ENCODE measurements at regions not wholly inside any gene's neighbourhood (a gene's known extent, or its start where the extent isn't known, plus 50 kb on each side); places are given as distances from the start of the nearest gene placed in this dataset.

GRCh38 chrX:101740642-101741041, 81.0 kb upstream of the ARMCX2 start:
- H3K27me3 Mint-ChIP-seq (ENCODE audit: insufficient read depth, low read depth, poor library complexity), result no peaks in the 10 kb centered on the region
- no peak overlapping the region for H3K27ac ChIP-seq (ENCODE audit: low read depth)
- H3K4me1 Mint-ChIP-seq, result no peaks in the 10 kb centered on the region
- H3K4me1 ChIP-seq (ENCODE audit: insufficient read depth), result no peaks in the 10 kb centered on the region
- H3K9me3 Mint-ChIP-seq, result peaks cover 6% of the 10 kb centered on the region; the same call in 2 of the 3 replicates
- ATAC-seq (no peak), DNase-seq (ENCODE audit: low spot score) (no peak)
- no peak overlapping the region for H3K27ac Mint-ChIP-seq
- no peak overlapping the region for H3K4me3 ChIP-seq
- no peaks in the 10 kb centered on the region for H3K36me3 ChIP-seq (ENCODE audit: insufficient read depth)
- no peak overlapping the region for H2AFZ ChIP-seq
- TF ChIP-seq NANOG (IDR thresholded peaks at IDR 0.05; ENCODE audit: borderline replicate concordance) (no peak), JUNB (IDR thresholded peaks at IDR 0.05; ENCODE audit: unreplicated experiment) (no peak), ZNF462 (CRISPR knock-in tag; IDR thresholded peaks at IDR 0.05) (no peak), ZNF331 (CRISPR knock-in tag; IDR thresholded peaks at IDR 0.05; ENCODE audit: low read depth) (no peak), EZH2phosphoT487 (IDR thresholded peaks at IDR 0.05; ENCODE audit: unreplicated experiment) (no peak), CTCF (conservative IDR thresholded peaks at IDR 0.05; ENCODE audit: low read depth in 2 of 2) (no peak), REST (IDR thresholded peaks at IDR 0.05; ENCODE audit: unreplicated experiment) (no peak), ZNF114 (CRISPR knock-in tag; IDR thresholded peaks at IDR 0.05) (no peak), POLR2AphosphoS5 (IDR thresholded peaks at IDR 0.05; ENCODE audit: low read depth) (no peak), STAT1 (IDR thresholded peaks at IDR 0.05; ENCODE audit: unreplicated experiment) (no peak), ETS1 (IDR thresholded peaks at IDR 0.05) (no peak), EZH2 (IDR thresholded peaks at IDR 0.05; ENCODE audit: low read depth, unreplicated experiment) (no peak)
- H3K36me3 Mint-ChIP-seq (ENCODE audit: low read depth), result no peaks in the 10 kb centered on the region
- H3K9me2 ChIP-seq (ENCODE audit: insufficient read depth), result no peaks in the 10 kb centered on the region
- no peaks in the 10 kb centered on the region for H3K27me3 ChIP-seq (ENCODE audit: insufficient read depth)
- no peak overlapping the region for H3K4me3 Mint-ChIP-seq
- H4K20me1 ChIP-seq (replicated peaks; ENCODE audit: insufficient read depth), result no peaks in the 10 kb centered on the region
- no peaks in the 10 kb centered on the region for H3F3A ChIP-seq (replicated peaks; ENCODE audit: low read depth)
- H3K4me2 ChIP-seq, result no peak overlapping the region
- no peaks in the 10 kb centered on the region for H3K79me2 ChIP-seq (replicated peaks; ENCODE audit: insufficient read depth)
